GM19468 (cell line): ENCODE measurements at regions not wholly inside any gene's neighbourhood (a gene's known extent, or its start where the extent isn't known, plus 50 kb on each side); places are given as distances from the start of the nearest gene placed in this dataset.
"Not testable (repeated sequence)": the region's sequence is repeated elsewhere in the genome, so short reads cannot be mapped to it uniquely, and the experiment has no call there.

Experiments
- ATAC-seq: cut with Tn5 transposase; IDR thresholded peaks from one replicate; pipeline ENCODE4 v1.9.1; 2021; ENCODE audit warnings: mild to moderate bottlenecking, moderate library complexity, moderate number of reproducible peaks; ENCODE audit not compliant: unreplicated experiment; ENCODE audit errors: extremely low read depth

- not testable (repeated sequence) for ATAC-seq
Observed at GRCh38 chr7:76852787-76853584, 179.2 kb downstream of the SPDYE17 start.

- not testable (repeated sequence) for ATAC-seq
Observed at GRCh38 chr7:76852362-76852761, 179.8 kb downstream of the SPDYE17 start.

GRCh38 chr7:76851617-76852016 lies 180.5 kb downstream of the SPDYE17 start:
- ATAC-seq, result not testable (repeated sequence)

GRCh38 chr7:76849887-76850563 lies 182.1 kb downstream of the SPDYE17 start:
- not testable (repeated sequence) for ATAC-seq

- not testable (repeated sequence) for ATAC-seq
Observed at GRCh38 chr7:76839879-76840278, 192.3 kb downstream of the SPDYE17 start.

- ATAC-seq, result not testable (repeated sequence)
Observed at GRCh38 chr7:76839214-76839613, 192.9 kb downstream of the SPDYE17 start.

- ATAC-seq, result not testable (repeated sequence)
Observed at GRCh38 chr7:76838357-76838756, 193.8 kb downstream of the SPDYE17 start.

GRCh38 chr7:76829233-76829632 lies 202.2 kb upstream of the POMZP3 start:
- not testable (repeated sequence) for ATAC-seq

- not testable (repeated sequence) for ATAC-seq
Observed at GRCh38 chr7:76826181-76826580, 199.1 kb upstream of the POMZP3 start.

- not testable (repeated sequence) for ATAC-seq
Observed at GRCh38 chr7:76809856-76810255, 182.8 kb upstream of the POMZP3 start.

- not testable (repeated sequence) for ATAC-seq
Observed at GRCh38 chr7:76807588-76808100, 180.6 kb upstream of the POMZP3 start.

GRCh38 chr7:76806460-76806859 lies 179.4 kb upstream of the POMZP3 start:
- not testable (repeated sequence) for ATAC-seq

- not testable (repeated sequence) for ATAC-seq
Observed at GRCh38 chr7:76806010-76806409, 178.9 kb upstream of the POMZP3 start.

GRCh38 chr7:76805262-76805661 lies 178.2 kb upstream of the POMZP3 start:
- not testable (repeated sequence) for ATAC-seq

GRCh38 chr7:76797639-76798038 lies 170.6 kb upstream of the POMZP3 start:
- ATAC-seq, result not testable (repeated sequence)

GRCh38 chr7:76780693-76781092 lies 153.6 kb upstream of the POMZP3 start:
- ATAC-seq, result not testable (repeated sequence)

- not testable (repeated sequence) for ATAC-seq
Observed at GRCh38 chr7:76774279-76774678, 147.2 kb upstream of the POMZP3 start.

- ATAC-seq, result not testable (repeated sequence)
Observed at GRCh38 chr7:76771980-76772379, 144.9 kb upstream of the POMZP3 start.

- not testable (repeated sequence) for ATAC-seq
Observed at GRCh38 chr7:76763977-76764376, 136.9 kb upstream of the POMZP3 start.

- not testable (repeated sequence) for ATAC-seq
Observed at GRCh38 chr7:76760546-76761220, 133.6 kb upstream of the POMZP3 start.
